Calu3 (cell line): ENCODE measurements at regions not wholly inside any gene's neighbourhood (a gene's known extent, or its start where the extent isn't known, plus 50 kb on each side); places are given as distances from the start of the nearest gene placed in this dataset.

Experiments
- BruUV-seq: library from RNA; stranded (reverse); fragments of 400-500 nt; replicated peaks from 2 replicates; lab custom pipeline; 2021; lab: Mats Ljungman, UMichigan
- CTCF ChIA-PET: fragments of 300-600 bp; sonication (Branson Sonifier 250); formaldehyde crosslinking; loops from one replicate; lab custom pipeline; 2022; ENCODE audit warnings: antibody characterized with exemption; lab: Charles Lee
- DNase-seq: peaks from one replicate; pipeline ENCODE4 v3.0.0; 2022
- H3K27ac Mint-ChIP-seq: one replicate; pipeline ENCODE4 v1.8.0; 2022; ENCODE audit warnings: mixed read lengths; ENCODE audit not compliant: unreplicated experiment
- H3K27me3 Mint-ChIP-seq: one replicate; pipeline ENCODE4 v1.8.0; 2022; ENCODE audit warnings: mixed read lengths; ENCODE audit not compliant: unreplicated experiment
- H3K36me3 Mint-ChIP-seq: one replicate; pipeline ENCODE4 v1.8.0; 2022; ENCODE audit warnings: mild to moderate bottlenecking, moderate library complexity, mixed read lengths; ENCODE audit not compliant: insufficient read depth, unreplicated experiment
- H3K4me1 Mint-ChIP-seq: one replicate; pipeline ENCODE4 v1.8.0; 2022; ENCODE audit warnings: mild to moderate bottlenecking, low read depth, mixed read lengths; ENCODE audit not compliant: unreplicated experiment
- H3K4me3 Mint-ChIP-seq: one replicate; pipeline ENCODE4 v1.8.0; 2022; ENCODE audit warnings: mild to moderate bottlenecking, low read depth, moderate library complexity, mixed read lengths; ENCODE audit not compliant: unreplicated experiment
- H3K9me3 Mint-ChIP-seq: one replicate; pipeline ENCODE4 v1.8.0; 2022; ENCODE audit warnings: low read depth, mixed read lengths; ENCODE audit not compliant: unreplicated experiment
- CTCF ChIP-seq: fragments of 200-600 bp; IDR thresholded peaks from one replicate; pipeline ENCODE4 v1.8.0; 2022; ENCODE audit warnings: antibody characterized with exemption; ENCODE audit not compliant: unreplicated experiment
- intact Hi-C: fragments of 100-400 bp; cut with micrococcal nuclease; formaldehyde crosslinking; loops from one replicate; pipeline ENCODE4 v1.10.0; 2022; ENCODE audit not compliant: unreplicated experiment

- Mint-ChIP-seq H3K4me1 (no peaks in the 10 kb centered on the region), H3K9me3 (peaks cover 3% of the 10 kb centered on the region), H3K36me3 (no peaks in the 10 kb centered on the region), H3K27ac (no peak overlapping the region), H3K27me3 (no peaks in the 10 kb centered on the region), H3K4me3 (no peak overlapping the region)
- no peak for DNase-seq
- CTCF ChIA-PET: no interaction called here
- BruUV-seq: no TSS peak
- no peak for TF ChIP-seq CTCF
- intact Hi-C loops: no loop called here
These were observed 157.9 kb upstream of the ALDH1B1 start for GRCh38 chr9:38234479-38235170.

- intact Hi-C loops: no loop called here
- CTCF ChIA-PET: no interaction called here
- DNase-seq: no peak
- Mint-ChIP-seq H3K36me3 (no peaks in the 10 kb centered on the region), H3K4me3 (no peak overlapping the region), H3K9me3 (peaks cover under 1% of the 10 kb centered on the region), H3K27me3 (no peaks in the 10 kb centered on the region), H3K4me1 (no peaks in the 10 kb centered on the region), H3K27ac (no peak overlapping the region)
- no peak for TF ChIP-seq CTCF
- no TSS peak for BruUV-seq
These were observed 158.6 kb upstream of the ALDH1B1 start for GRCh38 chr9:38233796-38234355.

- DNase-seq: no peak
- no TSS peak for BruUV-seq
- Mint-ChIP-seq H3K4me1 (no peaks in the 10 kb centered on the region), H3K27me3 (no peaks in the 10 kb centered on the region), H3K9me3 (no peaks in the 10 kb centered on the region), H3K36me3 (no peaks in the 10 kb centered on the region), H3K27ac (no peak overlapping the region), H3K4me3 (no peak overlapping the region)
- no peak for TF ChIP-seq CTCF
- CTCF ChIA-PET: no interaction called here
- intact Hi-C loops: no loop called here
These were observed 159.2 kb upstream of the ALDH1B1 start for GRCh38 chr9:38233343-38233742.

GRCh38 chr9:38232895-38233294, 159.6 kb upstream of the ALDH1B1 start:
- H3K4me3 Mint-ChIP-seq: no peak overlapping the region
- intact Hi-C loops: no loop called here

More at GRCh38 chr9:38232895-38233294, 159.6 kb upstream of the ALDH1B1 start:
- no peaks in the 10 kb centered on the region for H3K9me3 Mint-ChIP-seq
- no TSS peak for BruUV-seq
- H3K4me1 Mint-ChIP-seq: no peaks in the 10 kb centered on the region
- no peak for TF ChIP-seq CTCF
- CTCF ChIA-PET: no interaction called here
- no peaks in the 10 kb centered on the region for H3K36me3 Mint-ChIP-seq
- no peak for DNase-seq
- no peak overlapping the region for H3K27ac Mint-ChIP-seq
- H3K27me3 Mint-ChIP-seq: no peaks in the 10 kb centered on the region
